ENCODE measurements at regions not wholly inside any gene's neighbourhood (a gene's known extent, or its start where the extent isn't known, plus 50 kb on each side); places are given as distances from the start of the nearest gene placed in this dataset.
A peak's percentile ranks its signal among the peaks of the same experiment; 100 is the strongest.

DNA sequence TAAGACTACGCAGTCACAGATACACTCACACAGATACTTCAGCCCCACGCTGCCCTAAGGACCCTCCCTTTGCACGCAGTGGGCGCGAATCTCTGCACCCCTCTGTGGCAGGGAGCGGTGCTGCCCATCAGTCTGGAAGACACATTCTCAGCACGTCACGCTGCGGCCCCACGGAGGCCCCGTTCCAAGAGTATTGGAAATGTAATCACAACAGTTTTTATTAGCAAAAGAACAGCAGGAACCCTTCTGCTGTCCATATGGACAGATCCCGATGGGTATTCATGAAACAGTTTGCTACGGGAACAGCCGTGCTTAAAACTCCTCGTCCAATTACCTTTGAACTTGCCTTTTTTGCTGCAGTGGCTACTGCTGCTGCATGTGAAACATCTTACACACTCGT, 131.0 kb downstream of the RPS24 start:
- no peak for DNase-seq

DNA sequence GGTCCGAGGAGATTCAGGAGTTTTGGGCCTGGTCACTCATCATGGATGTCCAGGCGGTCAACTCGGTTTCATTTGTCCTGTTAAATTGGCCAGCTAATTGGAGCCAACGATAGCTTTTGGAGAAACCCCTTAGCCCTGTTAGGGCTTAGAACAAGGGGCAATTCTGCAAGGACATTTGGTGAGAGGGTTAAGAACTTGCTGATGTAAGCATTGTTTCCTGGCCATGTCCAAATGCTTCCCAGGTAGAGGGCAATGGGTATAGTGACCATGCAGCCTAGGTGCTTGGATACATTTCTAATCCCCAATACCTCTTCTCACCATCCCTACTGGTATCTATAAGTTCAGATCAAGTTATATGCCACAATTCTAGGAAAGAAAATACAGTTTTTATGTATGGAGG, 131.5 kb downstream of the RPS24 start:
- DNase-seq, result no peak

DNA sequence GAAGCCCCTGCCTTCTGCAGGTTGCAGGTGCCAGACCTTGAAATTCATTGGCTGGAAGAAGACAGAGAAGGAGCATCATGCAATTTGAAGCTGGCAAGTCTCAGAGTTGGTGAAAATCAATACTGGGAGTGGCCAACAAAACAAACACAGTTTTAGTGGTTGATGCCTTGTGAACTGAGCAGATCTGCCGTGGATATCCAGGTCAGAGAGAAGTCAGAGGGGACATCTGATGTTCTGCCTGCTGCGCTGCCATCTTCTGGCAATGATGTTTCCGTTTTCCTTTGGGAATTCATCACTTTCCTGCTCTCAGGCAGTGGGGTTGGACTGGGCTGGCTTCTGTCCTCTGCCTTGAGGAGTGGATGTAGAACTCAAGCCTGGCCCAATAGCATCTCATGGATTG, 132.0 kb downstream of the RPS24 start:
- DNase-seq, result no peak

DNA sequence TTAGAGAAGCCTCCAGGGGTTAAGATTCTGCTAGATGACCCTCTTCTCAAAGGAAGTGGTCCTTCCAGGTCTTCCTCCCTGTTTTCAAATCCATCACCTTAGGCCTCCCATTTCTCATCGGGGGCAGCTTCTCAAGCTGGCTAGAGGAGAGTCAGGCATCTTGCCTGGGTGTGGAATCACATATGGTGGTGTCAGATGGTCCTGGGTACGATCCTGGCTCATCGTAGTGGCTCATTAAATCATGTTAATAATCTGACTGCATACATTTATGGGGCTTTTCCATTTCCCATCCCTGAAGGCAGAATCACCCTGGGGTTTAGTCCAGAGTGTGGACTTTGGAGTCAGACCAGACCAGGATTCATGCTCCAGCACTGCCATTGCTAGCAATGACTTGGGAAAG, 132.6 kb downstream of the RPS24 start:
- no peak for DNase-seq

DNA sequence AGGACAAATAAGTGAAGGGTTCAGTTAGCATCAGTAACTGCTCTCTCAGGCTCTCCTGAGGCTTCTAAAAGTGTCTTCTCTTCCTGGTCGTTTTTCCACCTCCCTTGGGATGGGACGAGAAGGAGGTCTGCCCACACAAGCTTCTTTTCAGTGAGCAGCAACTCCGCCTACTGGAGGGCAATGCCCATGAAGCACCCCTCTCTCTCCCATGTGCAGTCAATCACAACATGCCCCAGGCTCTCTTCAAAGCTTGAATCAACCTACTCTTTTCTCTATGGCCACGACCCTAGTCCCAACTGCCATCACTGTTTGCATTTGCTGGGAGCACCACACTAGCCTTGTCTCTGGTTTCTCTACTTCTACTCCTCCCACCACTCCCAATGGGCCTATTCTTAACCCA, 135.6 kb downstream of the RPS24 start:
- no peak for DNase-seq

DNA sequence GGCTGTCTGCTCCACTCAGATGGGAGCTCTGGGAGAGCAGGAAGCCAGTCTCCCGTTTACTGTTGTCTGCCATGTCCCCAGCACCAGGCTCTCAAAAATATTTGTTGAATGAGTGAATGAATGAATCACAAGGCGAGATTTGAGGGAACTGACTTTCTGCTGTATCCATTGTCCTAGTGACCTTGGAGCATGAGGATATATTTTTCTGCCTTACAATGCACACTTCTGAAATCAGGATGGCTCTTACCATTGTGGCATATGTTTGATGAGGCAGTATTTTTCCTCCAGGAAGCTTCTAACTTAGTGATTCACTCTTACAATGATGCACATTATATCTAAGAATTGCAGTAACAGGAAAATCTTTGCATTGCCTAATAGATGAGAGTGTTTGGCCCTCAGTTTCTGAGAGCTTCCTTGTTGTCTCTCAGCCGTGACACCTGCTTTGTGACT, 136.4 kb downstream of the RPS24 start:
- no peak for DNase-seq

DNA sequence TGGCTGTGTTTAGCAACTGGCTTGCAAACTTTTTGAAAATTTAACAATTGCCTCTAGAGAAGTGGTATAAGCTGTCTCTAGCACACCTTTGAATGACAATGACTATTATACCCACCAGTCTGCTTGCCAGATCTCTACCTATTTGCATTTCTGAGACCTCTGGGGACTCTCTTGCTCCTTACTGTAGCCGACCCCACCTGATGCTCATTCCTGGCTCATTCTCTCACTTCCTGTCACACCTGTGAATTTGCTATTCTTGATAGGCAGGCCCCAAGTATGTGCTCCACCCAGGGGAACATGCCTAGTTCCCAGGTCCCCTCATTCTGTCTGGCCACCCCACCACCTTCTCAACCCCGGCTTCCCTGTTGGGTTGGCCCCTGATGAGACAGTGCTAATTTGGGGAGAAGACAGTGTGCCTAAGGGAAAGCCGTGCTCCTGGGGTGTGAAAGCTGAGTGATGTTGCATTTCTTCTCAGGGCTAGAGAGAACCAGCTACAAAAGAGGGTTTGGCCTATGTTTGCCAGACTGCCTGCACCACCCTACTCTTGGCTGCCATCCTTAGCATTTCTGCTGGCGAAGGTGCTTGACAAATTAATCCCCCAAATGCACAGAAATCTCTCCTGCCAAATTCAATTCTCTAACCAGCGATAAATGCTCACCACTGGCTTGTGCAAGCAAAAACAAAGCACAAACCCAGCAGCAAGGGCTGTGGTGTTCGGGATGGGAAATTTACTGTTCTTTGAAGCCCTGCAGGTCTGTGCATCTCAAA, 138.2 kb downstream of the RPS24 start:
- DNase-seq, result no peak

DNA sequence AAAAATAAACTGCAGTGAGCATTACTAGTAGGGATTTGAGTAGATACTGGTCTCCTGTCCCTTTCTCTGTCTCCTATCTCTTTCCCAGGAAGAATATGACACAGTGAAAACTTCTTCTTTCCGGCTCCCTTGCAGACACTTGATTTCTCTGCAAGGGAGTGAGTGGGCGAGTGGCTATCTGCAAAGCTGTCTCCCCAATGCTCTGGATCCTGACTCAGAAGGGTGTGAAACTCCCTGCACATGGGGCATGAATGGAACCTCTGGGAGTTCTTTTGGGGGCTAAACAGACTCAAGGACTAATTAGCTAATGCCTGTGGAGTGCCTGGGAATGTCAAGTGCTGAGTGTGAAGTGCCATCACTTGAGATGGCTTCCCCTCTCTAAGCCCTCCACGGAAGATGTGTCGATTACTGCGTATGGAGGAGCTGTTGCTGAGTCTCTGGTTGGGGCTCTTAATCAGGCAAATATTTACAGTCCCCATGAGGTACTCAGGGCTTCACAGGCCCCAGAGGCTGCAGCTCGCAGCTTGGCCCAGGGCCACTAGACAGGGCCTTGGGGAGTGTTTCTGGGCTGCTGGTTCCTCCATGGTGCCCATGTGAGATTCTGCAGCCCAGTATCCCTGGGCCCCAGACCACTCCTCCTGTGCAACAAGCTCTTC, 139.8 kb downstream of the RPS24 start:
- DNase-seq, result no peak

DNA sequence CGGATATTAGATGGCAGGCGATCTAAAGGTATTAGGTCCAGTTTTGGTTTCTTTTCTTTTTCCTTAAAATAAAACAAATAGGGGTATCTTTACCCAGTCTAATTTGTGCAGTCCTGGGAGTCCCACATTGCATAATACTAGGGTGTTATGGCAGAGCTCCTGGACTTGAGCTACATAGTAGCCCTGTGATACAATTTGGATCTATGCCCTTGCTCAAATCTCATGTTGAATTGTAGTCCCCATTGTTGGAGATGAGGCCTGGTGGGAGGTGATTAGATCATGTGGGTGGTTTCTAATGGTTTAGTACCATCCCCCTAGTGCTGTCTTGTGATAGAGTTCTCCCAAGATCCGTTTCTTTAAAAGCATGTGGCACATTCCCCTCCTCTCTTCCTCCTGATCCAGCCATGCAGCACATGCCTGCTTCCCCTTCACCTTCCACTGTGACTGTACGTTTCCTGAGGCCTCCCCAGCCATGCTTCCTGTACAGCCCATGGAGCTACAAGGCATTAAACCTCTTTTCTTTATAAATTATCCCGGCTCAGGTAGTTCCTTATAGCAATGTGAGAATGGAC, 141.9 kb downstream of the RPS24 start:
- peak; percentile 37 to 51 for DNase-seq

DNA sequence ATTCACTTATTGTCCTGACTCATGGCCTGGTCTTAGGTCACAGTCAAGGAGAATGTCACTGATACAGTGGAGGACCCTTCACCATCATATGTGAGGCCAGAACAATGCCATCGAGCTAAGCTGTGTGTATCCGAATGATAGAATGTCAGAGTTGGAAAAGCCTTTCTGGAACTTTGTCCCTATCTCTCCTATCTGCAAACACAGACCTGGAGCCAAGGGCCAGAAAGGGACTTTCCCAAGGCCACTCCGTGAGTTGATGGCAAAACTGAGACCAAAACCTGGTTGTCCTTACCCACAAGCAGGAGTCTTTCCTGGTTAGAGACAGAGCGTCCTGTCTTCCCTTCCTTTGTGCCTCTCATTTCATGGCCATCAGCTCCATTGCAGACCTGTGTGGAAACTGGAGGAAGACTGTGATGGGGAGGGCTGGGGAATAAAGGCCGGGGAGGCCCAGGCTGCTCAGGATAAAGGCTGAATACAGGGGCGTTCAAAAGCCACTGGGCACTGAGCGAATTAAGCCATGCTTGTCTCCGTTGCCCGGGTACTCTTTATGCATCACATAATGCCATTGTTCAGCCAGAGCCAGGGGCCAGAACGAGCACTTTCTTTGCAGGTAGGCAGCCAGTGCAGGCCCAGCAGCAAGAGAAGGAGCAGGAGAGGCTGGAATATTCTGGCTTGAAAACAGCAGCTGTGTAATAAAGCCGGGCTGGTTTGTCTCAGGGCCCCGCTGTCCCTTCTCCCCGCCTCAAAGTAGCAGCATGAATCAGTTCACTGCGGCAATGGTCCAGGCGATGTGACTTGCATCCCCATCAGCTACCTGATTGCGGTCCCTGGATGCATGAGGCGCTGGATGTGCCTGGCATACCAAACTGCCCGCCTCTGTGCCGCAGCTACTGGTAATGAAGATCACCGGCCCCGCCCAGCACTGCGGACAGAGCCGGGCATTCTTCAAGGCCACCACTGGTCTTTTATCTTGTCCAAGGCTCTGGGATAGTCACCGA, 143.0 kb downstream of the RPS24 start:
- DNase-seq, result no peak

DNA sequence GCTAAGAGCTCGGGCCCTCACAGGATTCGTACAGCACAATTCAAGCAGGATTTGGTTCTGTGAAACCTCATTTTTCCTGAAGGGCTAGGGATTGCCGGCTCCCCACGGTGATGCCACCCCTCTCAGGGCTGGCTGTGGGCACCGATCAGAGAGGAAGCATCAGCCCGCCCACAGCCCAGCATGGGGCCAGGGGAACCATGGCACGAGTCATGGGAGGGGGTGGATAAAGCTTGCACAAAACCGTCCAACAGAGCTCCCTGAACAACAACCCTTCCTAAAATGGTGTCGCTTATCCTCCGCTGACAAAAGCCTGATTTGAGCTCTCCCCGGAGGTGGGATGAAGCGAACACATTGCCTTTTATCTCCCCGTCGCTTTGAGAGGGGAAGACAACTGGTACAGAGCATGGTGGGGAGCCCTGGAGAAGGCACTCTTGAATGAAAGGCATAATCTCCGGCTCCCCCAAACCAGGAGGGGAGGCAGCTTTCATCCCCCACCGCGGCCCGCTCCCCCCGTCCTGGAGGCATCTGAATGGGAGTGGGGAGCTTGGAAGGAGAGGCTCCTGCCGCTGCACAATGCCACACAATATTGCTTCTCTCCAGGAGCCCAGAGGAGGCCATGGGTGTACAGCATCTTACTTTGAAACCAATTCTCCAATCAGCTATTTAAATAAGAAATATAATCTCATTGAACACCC, 144.0 kb downstream of the RPS24 start:
- DNase-seq, result no peak

DNA sequence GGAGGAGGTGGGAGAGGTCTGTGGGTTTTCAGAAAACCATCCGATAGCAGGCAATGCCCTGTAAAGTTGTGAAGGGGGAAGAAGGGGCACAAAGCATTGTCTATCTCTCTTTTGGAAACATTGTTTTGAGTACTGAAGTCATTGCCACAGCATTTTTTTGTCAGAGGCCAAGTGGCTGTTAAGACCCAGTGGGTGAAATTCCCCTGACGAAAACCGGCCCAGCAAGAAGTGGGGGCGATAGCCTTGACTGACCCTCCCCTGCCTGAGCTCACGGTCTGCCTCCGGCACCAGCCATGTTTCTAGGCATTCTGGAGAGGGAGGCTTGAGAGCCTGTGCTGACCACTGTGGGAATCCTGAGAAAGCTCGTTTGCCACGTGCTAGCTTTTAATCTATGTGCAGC, 144.7 kb downstream of the RPS24 start:
- DNase-seq, result no peak

DNA sequence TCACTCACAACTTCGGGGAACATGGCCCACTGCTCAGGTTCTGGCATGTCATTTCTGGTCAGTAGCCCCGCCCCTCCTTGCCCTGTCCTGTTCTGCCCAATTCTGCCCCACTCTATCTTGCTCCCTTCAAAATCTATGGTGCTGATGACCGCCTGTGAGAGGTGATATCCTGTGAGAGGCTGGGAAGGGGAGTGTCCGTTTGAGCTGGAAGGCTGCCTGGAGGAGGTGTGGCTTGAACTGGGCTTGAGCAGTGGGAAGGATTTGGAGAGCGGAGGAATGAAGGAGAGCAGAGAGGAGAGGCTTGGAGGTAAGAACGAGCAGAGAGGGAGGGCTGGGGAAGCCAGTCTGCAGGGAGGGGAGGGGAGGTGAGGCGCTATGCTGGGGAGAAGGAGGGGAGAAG, 145.3 kb downstream of the RPS24 start:
- no peak for DNase-seq

DNA sequence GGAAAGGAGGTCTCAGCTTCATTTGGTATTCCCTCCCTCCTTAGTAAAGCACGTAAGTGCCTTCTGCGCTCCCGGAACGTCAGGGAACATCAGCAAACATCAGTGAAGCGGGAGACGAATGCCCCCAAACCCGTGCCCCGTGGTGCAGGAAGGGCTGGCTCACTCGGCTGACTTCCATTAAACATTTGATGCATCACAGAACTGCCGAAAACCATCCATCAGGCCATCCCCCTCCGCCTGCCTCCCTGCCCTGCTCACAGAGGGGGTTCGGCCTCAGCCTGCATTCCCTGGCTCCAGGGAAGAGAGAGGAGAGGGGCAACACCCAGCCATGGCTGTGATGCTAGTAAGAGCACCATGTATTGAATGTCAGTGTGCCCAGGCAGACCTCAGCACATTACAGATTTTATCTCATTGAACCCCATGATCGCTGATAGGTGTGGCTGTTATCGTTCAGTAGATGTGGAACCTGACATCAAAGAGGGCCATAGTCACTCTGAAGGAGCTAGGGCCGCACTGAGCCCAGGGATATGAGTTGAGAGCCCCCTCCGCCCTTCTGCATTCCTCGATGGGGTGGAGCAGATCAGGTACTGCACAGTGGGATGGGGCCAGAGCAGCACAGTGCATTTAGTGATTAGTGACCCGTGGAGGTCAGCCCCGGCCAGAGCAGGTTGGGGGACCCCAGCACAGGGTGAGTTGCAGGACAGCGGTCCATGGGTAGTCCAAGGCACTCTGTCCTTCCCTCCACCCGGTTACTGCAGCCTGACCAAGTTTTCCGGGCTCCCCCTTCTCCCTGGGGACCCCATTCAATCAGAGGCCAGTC, 146.4 kb downstream of the RPS24 start:
- DNase-seq, result no peak

DNA sequence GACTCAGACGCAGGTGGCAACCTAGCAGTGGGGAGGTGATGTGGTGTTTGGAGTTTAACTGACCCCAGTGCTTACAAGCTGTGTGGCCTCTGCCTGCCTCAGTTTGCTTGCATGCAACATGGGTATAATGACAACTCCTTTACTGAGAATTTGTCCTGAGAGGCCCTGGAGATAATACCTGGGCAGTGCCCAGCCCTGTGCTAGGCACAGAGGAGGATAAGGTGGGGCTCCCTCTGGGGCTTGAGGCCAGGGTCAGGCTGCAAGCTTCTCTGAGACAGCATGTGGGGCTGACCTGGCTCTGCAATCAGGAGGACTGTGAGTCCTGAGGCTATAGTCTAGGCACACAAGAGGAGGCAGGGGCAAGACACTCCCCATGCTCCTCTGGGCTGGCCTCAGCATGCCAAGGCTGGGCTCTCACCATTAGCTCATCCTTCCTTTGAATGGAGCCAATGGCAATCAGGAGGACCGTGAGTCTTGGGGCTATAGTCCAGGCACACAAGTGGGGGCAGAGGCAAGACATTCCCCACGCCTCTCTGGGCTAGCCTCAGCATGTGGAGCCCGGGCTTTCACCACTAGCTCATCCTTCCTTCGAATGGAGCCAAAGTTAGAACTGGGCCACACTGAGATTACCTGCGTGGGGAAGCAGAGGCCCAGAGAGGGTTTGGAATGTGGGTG, 147.9 kb downstream of the RPS24 start:
- no peak for DNase-seq

DNA sequence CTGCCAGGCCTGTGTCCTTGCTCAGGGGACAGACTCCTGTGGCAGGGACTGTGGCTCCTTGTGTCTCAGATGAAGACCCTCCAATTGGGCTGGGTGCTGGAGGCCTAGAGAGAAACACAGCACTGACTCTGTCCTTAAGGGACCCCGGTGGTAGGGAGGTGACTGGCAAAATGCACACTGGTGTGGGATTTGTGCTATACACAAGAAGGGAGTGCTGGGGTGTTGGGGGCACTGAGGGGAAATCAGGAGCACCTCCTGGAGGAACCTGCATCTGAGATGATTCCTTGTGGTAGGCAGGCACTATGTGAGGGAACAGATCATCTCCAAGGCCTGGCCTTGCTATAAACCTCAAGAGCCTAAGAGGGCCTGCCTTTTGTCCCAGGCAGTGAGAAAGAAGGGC, 149.2 kb downstream of the RPS24 start:
- no peak for DNase-seq

DNA sequence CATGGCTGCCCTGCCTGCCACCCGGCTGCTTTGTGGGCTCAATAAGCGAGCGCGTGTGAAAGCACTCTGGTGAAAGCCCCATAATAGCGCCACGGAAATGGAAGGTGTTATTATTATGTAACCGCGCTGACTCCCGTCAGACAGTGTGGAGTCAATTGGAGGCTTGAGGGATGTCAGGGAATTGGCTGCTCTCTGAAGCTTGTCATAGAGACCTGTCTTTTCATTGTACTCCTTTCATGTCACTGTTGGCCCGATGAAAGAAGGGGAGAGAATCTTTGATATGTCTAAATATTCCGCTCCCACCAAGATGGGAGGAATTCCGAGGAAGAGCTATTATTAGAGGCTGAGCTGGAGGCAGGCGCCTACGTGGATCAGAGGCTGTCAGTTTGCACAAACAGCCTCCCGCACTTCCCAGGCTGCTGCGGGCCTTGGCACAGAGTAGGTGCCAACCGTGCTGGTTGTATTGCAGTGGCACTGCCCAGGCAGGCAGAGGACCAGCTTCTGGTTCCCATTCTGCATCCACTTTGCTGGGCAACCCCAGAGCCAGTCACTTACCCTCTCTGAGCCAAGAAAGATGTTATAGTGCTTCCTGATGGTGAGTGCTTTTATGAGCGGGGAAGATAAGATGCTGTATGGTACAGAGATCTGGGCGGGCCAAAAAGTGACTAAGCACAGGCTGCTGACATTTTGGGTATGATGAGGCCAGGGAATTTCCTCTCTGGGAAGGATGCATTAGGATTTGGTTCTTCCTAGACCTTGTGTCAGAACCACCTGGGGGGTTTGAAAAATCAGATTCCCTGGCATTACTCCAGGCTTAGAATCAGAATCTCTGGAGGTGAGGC, 151.4 kb downstream of the RPS24 start:
- no peak for DNase-seq

DNA sequence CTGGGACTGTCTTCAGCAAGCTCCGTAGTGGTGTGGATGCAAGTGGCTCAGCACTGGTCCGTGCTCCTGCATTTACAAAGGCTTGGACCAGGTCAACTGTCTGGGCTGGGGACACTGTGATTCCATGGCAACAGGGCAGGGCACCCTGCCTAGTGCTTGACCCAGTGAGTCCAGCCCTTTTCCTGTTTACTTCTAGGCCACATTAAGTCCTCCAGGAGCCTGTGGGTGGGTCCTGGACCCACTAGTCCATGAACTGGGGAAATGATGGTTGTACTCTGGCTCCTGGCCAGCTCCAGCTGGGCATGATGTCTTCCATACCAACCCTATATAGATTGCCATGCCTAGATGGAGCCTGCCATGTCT, 152.0 kb downstream of the RPS24 start:
- no peak for DNase-seq

DNA sequence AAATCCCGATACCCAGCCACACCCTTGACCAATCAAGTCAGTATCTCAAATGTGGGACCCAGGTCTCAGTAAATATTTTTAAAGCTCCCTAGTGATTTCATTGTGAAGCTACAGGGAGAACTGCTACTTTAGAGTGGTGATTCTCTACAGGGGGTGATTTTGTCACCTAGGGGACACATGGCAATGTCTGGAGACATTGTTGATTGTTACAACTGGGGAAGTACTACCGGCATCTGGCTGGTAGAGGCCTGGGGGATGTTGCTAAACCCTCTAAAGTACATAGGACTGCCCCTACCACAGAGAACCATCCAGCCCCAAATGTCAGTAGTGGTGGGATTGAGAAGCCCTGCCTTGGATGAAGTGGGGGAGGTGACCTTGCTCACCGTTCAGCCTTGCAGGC, 152.9 kb downstream of the RPS24 start:
- no peak for DNase-seq

DNA sequence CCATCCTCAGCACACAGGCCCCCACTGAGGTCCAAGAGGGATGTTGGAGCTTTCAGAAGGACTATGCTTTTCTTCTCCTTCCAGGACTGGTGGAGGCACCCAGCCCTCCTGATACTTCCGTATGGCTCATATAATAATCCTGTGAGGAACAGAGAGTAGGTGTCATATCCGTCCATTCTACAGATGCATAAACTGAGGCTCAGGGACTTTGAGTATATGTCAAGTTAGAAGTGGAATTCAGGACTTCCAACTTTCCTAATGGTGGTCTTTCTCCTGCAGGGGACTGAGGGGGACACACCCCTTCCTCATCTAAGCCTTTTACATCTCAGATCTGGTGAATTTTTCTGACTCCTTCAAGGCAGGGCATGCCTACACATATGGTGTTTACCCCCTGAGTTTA, 153.7 kb downstream of the RPS24 start:
- no peak for DNase-seq

Data from Kasumi-1 (cell line).